ENCODE measurements at regions not wholly inside any gene's neighbourhood (a gene's known extent, or its start where the extent isn't known, plus 50 kb on each side); places are given as distances from the start of the nearest gene placed in this dataset.
A peak's percentile ranks its signal among the peaks of the same experiment; 100 is the strongest.

- Histone ChIP-seq H3K4me1 (ENCODE audit: control insufficient read depth, extremely low read depth, insufficient read depth, low read length) (peaks cover 15% of the 10 kb centered on the region), H3K79me2 (ENCODE audit: control insufficient read depth, insufficient read depth, low read length) (no peaks in the 10 kb centered on the region), H3K27ac (ENCODE audit: control insufficient read depth, insufficient read depth, low read length) (no peak overlapping the region), H3K9me3 (ENCODE audit: control insufficient read depth, low read depth, low read length) (no peaks in the 10 kb centered on the region), H2AFZ (ENCODE audit: control insufficient read depth, low read length) (no peak overlapping the region), H4K20me1 (ENCODE audit: control insufficient read depth, extremely low read depth, insufficient read depth, low read length) (no peaks in the 10 kb centered on the region), H3K9me1 (ENCODE audit: control insufficient read depth, extremely low read depth, insufficient read depth, low read length) (no peaks in the 10 kb centered on the region), H3K4me3 (ENCODE audit: control insufficient read depth in 2 of 3, extremely low read depth in 1 of 3, insufficient read depth in 2 of 3, low read depth in 1 of 3, low read length in 3 of 3) (no peak overlapping the region), H3K36me3 (ENCODE audit: control insufficient read depth in 2 of 2, extremely low read depth in 1 of 2, insufficient read depth in 2 of 2, low read length in 2 of 2) (no peaks in the 10 kb centered on the region), H3K9ac (ENCODE audit: control insufficient read depth, extremely low read depth, insufficient read depth, low read length) (no peak overlapping the region), H3K4me2 (ENCODE audit: control insufficient read depth, extremely low read depth, insufficient read depth, low read depth, low read length) (no peak overlapping the region), H3K27me3 (ENCODE audit: control insufficient read depth, extremely low read depth, insufficient read depth, low read length) (no peaks in the 10 kb centered on the region)
- dilution Hi-C loops (cut with MboI; ENCODE audit: extremely low pct_ligation_motif_present, low sequenced_read_pairs): no loop called here
- TF ChIP-seq CTCF (optimal IDR thresholded peaks at IDR 0.05 in 1 of 3, IDR thresholded peaks at IDR 0.05 in 1 of 3, conservative IDR thresholded peaks at IDR 0.05 in 1 of 3; ENCODE audit: extremely low read depth in 1 of 3, insufficient read depth in 2 of 3, low read length in 3 of 3): no peak
- TF ChIP-seq EZH2 (IDR thresholded peaks at IDR 0.05; ENCODE audit: low read length): no peak
- FAIRE-seq (no peak), DNase-seq (ENCODE audit: low read depth, low spot score) (no peak)
These were observed 105.9 kb upstream of the TARS1 start for GRCh38 chr5:33334829-33335228.

- FAIRE-seq: peak; percentile 23
- no peaks in the 10 kb centered on the region for H3K9me1 ChIP-seq (ENCODE audit: control insufficient read depth, extremely low read depth, insufficient read depth, low read length)
- no peak overlapping the region for H3K4me3 ChIP-seq (ENCODE audit: control insufficient read depth in 2 of 3, extremely low read depth in 1 of 3, insufficient read depth in 2 of 3, low read depth in 1 of 3, low read length in 3 of 3)
- H3K27ac ChIP-seq (ENCODE audit: control insufficient read depth, insufficient read depth, low read length): peak overlapping the region; percentile 48
- peak overlapping the region; percentile 74 for H2AFZ ChIP-seq (ENCODE audit: control insufficient read depth, low read length)
- H3K4me1 ChIP-seq (ENCODE audit: control insufficient read depth, extremely low read depth, insufficient read depth, low read length): peaks cover 15% of the 10 kb centered on the region
- no peaks in the 10 kb centered on the region for H3K27me3 ChIP-seq (ENCODE audit: control insufficient read depth, extremely low read depth, insufficient read depth, low read length)
- H3K36me3 ChIP-seq (ENCODE audit: control insufficient read depth in 2 of 2, extremely low read depth in 1 of 2, insufficient read depth in 2 of 2, low read length in 2 of 2): no peaks in the 10 kb centered on the region
- no peak for TF ChIP-seq EZH2 (IDR thresholded peaks at IDR 0.05; ENCODE audit: low read length)
- TF ChIP-seq CTCF (optimal IDR thresholded peaks at IDR 0.05 in 1 of 3, IDR thresholded peaks at IDR 0.05 in 1 of 3, conservative IDR thresholded peaks at IDR 0.05 in 1 of 3; ENCODE audit: extremely low read depth in 1 of 3, insufficient read depth in 2 of 3, low read length in 3 of 3): no peak
- H4K20me1 ChIP-seq (ENCODE audit: control insufficient read depth, extremely low read depth, insufficient read depth, low read length): no peaks in the 10 kb centered on the region
- dilution Hi-C loops (cut with MboI; ENCODE audit: extremely low pct_ligation_motif_present, low sequenced_read_pairs): no loop called here
- peak overlapping the region; percentile 18 for H3K9ac ChIP-seq (ENCODE audit: control insufficient read depth, extremely low read depth, insufficient read depth, low read length)
- no peaks in the 10 kb centered on the region for H3K9me3 ChIP-seq (ENCODE audit: control insufficient read depth, low read depth, low read length)
- peak overlapping the region; percentile 46 for H3K4me2 ChIP-seq (ENCODE audit: control insufficient read depth, extremely low read depth, insufficient read depth, low read depth, low read length)
- H3K79me2 ChIP-seq (ENCODE audit: control insufficient read depth, insufficient read depth, low read length): no peaks in the 10 kb centered on the region
- DNase-seq (ENCODE audit: low read depth, low spot score): no peak
These were observed 103.7 kb upstream of the TARS1 start for GRCh38 chr5:33336891-33337636.
